ENCODE measurements at regions not wholly inside any gene's neighbourhood (a gene's known extent, or its start where the extent isn't known, plus 50 kb on each side); places are given as distances from the start of the nearest gene placed in this dataset.
A peak's percentile ranks its signal among the peaks of the same experiment; 100 is the strongest.

DNA sequence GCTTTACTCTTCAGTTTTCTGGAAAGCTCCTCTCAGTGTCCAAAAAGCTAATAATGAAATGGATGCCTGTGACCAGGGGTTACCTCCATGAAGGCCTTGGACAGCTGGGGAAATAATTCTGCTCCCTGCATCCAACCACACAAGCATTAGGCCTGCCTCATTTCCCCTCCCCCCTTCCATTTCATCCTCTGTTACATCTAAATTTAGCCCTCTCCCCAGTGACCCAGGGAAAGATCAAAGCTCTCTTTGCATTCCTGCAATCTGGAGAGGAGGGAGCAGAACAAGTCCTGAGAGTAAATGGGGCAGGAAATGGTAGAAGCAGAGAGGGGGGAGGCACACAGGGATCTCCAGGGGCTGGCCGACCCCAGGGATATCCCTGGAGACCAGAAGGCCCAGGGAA lies 452.7 kb downstream of the TSHZ3 start:
- TF ChIP-seq, protein P1, sequence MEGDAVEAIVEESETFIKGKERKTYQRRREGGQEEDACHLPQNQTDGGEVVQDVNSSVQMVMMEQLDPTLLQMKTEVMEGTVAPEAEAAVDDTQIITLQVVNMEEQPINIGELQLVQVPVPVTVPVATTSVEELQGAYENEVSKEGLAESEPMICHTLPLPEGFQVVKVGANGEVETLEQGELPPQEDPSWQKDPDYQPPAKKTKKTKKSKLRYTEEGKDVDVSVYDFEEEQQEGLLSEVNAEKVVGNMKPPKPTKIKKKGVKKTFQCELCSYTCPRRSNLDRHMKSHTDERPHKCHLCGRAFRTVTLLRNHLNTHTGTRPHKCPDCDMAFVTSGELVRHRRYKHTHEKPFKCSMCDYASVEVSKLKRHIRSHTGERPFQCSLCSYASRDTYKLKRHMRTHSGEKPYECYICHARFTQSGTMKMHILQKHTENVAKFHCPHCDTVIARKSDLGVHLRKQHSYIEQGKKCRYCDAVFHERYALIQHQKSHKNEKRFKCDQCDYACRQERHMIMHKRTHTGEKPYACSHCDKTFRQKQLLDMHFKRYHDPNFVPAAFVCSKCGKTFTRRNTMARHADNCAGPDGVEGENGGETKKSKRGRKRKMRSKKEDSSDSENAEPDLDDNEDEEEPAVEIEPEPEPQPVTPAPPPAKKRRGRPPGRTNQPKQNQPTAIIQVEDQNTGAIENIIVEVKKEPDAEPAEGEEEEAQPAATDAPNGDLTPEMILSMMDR (IDR thresholded peaks at IDR 0.05) = no peak
- intact Hi-C loops (cut with DNase I) = no loop called here
- Histone ChIP-seq H3K27me3 (peaks cover 0 to 2% (median 0%) of the 10 kb centered on the region in 7 donors), H3K4me3 (no peak overlapping the region), H3K4me1 (peaks cover 0 to 12% (median 3%) of the 10 kb centered on the region in 9 donors), H3K9me3 (no peaks in the 10 kb centered on the region), H3K36me3 (no peaks in the 10 kb centered on the region), H3K27ac (peak overlapping the region in 2 of 10 donors; percentile 23 to 51)
- ATAC-seq (peak; percentile 47 to 93 (median 82)), DNase-seq (peak in 1 of 2 donors; percentile 73)
- WGBS, 2 donors = 13 to 17% methylated on average over 1 of the region's 1 CpG

DNA sequence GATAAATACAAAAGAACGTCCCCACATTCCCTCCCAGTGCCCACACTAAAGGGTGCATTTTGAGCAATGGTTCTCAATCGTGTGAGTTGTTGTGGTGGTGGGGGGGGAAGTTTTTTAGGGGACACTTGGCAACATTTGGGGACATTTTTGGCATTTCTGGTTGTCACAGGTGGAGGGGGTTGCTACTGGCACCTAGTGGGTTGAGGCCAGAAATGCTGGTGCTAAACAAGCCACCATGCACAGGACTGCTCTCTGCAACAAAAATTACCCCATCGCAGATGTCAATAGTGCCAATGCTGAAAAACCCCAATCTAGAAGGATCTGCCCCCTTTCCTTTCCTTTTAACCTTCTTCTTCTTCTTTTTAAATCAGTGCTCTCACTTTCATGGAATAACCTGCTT lies 453.3 kb downstream of the TSHZ3 start:
- 81 to 83% methylated on average over 3 of the region's 3 CpGs for WGBS, 2 donors
- DNase-seq (no peak), ATAC-seq (no peak)

DNA sequence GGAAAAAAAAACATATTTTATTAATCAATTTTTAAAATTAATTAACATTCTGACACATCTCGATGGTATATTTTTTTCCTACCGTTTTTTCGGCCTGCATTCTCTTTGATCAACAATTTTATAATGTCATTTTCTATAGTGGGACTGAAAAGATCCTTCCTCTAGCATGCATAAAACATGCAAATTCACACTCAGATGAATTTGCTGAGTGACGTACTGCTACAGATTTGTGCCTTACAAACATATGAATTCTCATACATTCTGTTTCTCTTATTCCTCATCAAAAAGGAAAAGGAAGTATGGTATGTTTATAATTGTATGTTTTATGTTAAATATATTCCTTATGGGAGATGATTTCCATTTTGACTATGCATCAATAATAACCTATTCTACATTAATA lies 458.2 kb downstream of the TSHZ3 start:
- 89 to 90% methylated on average over 4 of the region's 4 CpGs for WGBS, 2 donors
- peaks cover 0 to 13% (median 0%) of the 10 kb centered on the region in 7 donors for H3K27me3 ChIP-seq
- ATAC-seq (no peak), DNase-seq (no peak)
- H3K27ac ChIP-seq = no peak overlapping the region
- intact Hi-C loops (cut with DNase I) = no loop called here
- H3K4me1 ChIP-seq = peaks cover 0 to 2% (median 0%) of the 10 kb centered on the region in 9 donors
- TF ChIP-seq, protein P1 (IDR thresholded peaks at IDR 0.05) = no peak
- H3K9me3 ChIP-seq = no peaks in the 10 kb centered on the region
- H3K4me3 ChIP-seq = no peak overlapping the region
- no peaks in the 10 kb centered on the region for H3K36me3 ChIP-seq

More for the DNA sequence above, 453.3 kb downstream of the TSHZ3 start:
- peaks cover 0 to 8% (median 0%) of the 10 kb centered on the region in 7 donors for H3K27me3 ChIP-seq
- TF ChIP-seq, protein P1 (IDR thresholded peaks at IDR 0.05) = no peak
- H3K4me1 ChIP-seq = peaks cover 0 to 12% (median 3%) of the 10 kb centered on the region in 9 donors
- no peaks in the 10 kb centered on the region for H3K9me3 ChIP-seq
- H3K4me3 ChIP-seq = no peak overlapping the region
- intact Hi-C loops (cut with DNase I) = no loop called here
- H3K27ac ChIP-seq = peak overlapping the region in 1 of 10 donors; percentile 23
- H3K36me3 ChIP-seq = no peaks in the 10 kb centered on the region

DNA sequence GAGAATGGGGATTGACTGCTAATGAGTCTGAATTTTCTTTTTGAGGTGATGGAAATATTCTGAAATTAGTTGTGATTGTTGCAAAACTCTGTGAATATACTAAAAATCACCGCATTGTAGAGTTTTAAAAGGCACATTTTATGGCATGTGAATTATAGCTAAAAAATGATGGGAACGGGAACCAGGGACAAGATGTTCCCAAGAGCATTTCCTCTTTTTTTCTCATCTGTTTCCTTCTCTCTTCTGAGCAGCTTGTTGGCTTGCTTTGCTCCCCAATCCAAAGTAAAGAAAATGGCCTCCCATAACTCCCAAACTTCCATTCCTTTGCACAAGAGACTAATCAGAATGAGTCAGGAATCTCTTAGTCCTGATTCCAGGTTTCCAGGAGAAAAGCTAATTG lies 459.2 kb downstream of the TSHZ3 start:
- Histone ChIP-seq H3K36me3 (no peaks in the 10 kb centered on the region), H3K27me3 (peaks cover 0 to 13% (median 0%) of the 10 kb centered on the region in 7 donors), H3K9me3 (no peaks in the 10 kb centered on the region), H3K4me1 (no peaks in the 10 kb centered on the region), H3K27ac (no peak overlapping the region), H3K4me3 (no peak overlapping the region)
- intact Hi-C loops (cut with DNase I) = no loop called here
- ATAC-seq (peak in 1 of 8 donors; percentile 53), DNase-seq (no peak)
- TF ChIP-seq, protein P1 (IDR thresholded peaks at IDR 0.05) = no peak
- WGBS, 2 donors = 74 to 75% methylated on average over 2 of the region's 2 CpGs
